HG02884 (cell line): ENCODE measurements at regions not wholly inside any gene's neighbourhood (a gene's known extent, or its start where the extent isn't known, plus 50 kb on each side); places are given as distances from the start of the nearest gene placed in this dataset.
"Not testable (repeated sequence)": the region's sequence is repeated elsewhere in the genome, so short reads cannot be mapped to it uniquely, and the experiment has no call there.

Experiments
- ATAC-seq: cut with Tn5 transposase; IDR thresholded peaks from one replicate; pipeline ENCODE4 v1.9.1; 2021; ENCODE audit warnings: mild to moderate bottlenecking, moderate library complexity; ENCODE audit not compliant: unreplicated experiment

DNA sequence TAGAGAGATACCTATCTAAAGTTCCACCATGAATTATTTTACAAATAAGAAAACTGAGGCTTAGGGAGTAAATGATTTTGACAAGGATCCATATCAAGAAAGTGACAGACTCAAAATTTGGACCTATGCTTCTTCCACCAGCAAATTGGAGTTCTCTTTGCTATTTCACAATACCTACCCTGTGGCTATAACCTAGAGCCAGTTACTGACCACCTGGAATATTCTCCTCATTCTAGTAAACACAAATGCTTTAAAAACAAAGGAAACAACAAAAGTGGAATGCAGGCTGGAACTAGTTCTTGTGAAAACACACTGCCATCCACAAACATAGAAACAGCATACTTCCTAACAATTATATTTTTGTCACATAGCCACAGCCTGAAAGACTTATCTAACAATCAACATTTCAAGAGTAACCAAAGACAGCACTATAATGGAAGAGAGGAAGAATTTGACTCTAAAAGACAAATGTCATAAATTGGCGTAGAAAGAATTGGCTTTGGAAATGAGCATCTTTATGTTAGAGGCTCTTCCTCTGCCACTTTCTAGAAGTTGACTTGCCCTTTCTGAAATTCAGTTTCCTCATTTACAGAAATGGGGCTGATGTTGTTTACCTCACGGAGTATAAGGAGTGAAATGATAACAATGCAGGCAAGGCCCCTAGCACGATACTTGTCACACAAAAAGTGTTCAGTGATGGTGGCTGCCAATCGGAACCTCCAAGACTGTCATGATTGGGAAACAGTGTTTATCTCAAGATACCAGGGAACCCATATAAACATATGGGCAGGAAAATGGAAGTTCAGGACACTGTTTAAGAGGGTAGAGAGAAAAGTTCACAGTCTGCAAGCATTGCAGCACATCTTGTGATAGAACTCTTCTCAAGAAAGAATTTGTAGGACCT is 138.6 kb upstream of the LGR5 start:
- no peak for ATAC-seq

DNA sequence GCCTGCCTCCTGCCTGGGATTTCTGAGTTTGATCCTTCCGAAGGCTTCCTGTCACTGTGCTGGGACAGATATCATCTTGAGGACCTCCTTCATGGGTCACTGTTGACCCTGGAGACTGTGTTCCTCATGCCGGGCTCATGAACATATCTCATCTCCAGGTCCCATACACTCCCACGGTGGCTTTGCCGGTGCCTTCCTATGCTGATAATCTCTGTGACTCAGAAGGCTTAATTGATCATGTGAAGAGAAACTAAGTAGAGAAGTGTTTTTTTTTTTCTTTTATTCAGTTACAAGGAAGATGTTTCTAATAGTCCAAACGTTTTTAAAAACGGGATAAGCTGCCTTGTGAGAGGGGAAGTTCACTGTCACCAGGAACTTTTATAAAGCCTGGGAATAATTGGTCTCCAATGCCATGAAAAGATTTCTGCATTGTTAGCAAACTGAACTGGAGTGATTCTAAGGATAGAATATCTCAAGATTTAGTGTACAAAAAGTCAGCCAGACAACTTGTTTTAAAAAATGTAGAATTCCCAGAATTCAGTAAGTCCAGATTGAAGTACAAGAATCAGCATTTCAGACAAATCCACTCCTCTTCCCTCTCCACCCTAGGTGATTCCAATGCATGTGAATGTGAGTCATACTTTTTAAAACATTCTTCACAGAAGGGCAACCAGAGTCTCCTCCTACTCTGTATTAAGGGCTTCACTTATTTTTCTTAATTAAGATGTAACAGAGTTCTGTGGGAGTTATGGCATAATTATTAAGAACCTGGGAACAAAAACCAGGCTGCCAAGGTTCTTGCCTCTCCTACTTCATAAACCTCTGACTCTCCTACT is 139.8 kb upstream of the LGR5 start:
- no peak for ATAC-seq

DNA sequence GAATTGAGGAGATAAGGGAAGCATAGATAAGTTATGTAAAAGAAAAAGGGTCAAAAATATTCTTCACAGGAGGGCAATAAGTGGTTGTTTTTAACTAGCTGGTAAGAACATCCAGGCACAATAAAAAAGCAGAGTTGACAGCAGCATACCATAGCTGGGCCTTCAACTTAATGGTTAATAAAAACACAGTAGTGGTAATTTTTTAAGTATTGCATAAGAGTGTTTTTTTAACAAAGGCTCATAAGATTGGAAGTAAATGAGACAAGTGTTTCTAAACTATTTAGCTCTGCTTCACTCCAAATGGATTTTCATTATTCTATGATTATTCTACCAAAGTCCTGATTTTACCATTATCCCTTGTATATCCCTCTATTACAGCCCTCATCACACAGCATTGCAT is 140.1 kb upstream of the TSPAN8 start:
- ATAC-seq = no peak

DNA sequence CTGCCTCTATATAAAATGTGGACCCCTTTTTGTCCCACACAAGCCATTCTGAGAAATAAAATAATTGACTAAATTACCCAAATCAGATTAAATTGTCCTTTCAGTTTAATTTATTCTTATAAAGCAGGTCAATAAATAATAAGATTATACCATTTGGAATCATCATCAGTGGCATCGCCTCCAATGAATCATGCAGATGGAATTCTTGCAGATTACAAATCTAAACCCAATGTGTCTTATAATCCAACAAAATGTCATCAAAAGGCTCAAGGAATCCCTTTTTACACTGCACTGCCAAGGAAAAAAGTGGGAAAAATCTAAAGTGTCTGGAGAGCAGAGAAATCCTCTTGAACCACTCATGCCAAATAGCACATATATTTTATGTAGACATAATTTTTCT is 138.2 kb upstream of the TSPAN8 start:
- ATAC-seq = no peak

DNA sequence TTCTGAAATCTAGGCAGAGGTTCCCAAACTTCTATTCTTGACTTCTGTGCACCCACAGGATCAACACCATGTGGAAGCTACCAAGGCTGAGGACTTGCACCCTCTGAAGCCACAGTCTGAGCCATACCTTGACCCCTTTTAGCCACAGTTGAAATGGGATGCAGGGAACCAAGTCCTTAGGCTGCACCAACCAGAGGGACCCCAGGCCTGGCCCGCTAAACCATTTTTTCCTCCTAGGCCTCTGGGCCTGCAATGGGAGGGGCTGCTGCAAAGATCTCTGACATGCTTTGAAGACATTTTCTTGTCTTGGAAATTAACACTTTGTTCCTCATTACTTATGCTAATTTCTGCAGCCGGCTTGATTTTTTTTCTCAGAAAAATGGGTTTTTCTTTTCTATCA is 133.9 kb upstream of the TSPAN8 start:
- ATAC-seq = no peak

DNA sequence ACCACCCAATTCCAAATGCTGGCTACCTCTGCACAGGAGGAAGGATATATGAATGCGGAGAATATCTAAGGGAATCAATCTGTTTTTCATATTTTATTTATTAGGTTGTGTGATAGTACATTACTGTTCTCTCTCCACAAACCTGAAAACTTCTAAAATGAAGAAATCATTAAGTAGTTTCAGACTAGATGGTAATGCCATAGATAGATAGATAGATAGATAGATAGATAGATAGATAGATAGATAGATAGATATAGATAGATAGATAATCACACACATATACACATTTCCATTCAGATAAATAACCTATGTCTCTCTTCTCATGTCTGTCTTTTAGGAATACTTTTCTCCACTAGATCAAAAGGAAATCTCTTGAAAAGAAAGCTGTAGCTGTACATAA is 126.1 kb upstream of the TSPAN8 start:
- no peak for ATAC-seq

DNA sequence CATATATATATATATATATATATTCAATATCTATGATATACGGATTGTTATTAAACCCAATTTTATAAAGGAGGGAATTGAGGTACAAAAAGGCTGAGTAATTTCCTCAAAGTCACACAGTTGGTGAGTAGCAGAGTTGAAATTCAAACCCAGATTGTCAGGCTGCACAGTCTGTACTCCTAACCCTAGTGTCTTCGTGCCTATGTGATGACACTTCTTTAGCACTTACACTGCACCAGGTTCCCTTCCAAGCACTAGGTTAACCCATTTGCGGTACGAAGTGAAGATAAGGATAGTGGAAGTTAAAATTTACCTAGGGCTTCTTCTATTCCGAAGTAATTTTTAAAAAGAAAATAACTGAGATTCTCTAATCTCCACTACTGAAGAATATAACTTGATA is 125.1 kb upstream of the TSPAN8 start:
- ATAC-seq = no peak

DNA sequence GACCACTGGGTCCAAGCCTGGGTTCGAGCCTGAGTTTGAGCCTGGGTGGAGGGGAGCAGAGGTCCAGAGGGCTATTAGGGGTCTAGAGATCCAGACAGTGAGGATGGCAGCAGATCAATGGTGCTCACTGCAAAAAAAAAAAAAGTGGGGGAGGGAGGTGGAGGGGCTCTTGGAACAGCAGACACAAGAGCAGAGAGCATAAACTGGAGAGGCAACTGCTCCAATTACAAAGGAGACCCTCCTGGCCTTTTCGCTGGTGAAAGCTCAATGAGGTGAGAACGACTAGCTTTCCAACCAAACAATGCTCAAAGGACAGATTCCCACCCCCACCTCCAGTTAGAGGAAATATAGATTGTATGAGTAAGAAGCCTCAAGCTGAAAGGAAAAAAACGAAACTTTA is 124.2 kb upstream of the TSPAN8 start:
- no peak for ATAC-seq

DNA sequence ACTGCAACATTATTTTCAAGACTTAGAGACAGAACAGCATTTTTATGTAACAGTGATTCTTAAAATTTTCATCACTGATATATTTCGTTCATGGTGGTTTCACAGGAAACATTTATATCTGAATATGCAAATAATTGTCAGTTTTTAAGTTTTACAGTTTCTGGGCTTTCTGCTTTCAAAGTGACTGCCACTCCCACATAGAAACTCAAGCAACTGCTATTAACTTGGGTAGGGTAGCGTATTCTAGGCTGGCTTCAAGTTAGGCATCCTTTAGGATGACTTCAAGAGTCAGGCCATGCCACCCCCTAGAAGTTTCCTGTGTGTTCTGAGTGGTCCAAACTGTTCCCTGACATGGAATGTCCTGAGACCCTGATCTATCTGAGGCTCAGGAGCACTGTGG is 123.6 kb upstream of the TSPAN8 start:
- ATAC-seq = no peak

DNA sequence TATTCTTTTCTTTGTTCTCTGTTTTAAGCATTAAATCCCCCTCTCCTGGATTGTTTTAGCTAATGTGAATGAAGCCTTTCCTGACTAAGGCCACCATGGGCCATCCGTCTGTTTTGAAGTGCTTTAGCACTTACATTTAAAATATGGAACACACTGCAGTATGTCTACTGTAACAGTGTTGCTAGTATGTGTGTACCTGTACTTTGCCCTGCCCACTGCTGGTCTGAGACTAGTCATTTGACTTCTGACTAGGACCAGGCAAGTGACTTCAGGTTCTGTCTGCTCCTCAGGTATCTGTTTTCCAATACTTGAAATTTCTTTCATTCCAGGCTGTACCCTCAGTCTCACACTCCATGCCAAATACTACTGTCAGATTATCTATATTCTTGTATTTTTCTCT is 120.1 kb upstream of the TSPAN8 start:
- ATAC-seq = no peak

DNA sequence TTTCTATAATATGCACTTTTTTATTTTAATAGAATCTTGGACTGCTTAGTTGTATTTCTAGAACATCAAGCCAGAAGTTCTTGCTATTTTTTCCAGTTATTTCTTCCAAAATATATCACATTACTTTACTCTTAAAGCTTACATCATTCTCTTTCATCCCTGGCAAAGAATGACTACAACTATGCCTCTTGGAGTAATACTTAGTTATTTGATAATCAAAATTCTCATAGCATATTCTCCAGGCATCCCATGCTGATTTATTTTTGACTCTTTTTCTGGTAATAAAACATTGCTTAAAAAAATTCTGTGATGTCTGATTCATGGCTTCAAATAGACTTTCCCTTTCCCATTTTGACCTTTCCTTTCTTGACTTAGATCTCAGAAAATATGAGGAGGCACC is 118.7 kb upstream of the TSPAN8 start:
- no peak for ATAC-seq

DNA sequence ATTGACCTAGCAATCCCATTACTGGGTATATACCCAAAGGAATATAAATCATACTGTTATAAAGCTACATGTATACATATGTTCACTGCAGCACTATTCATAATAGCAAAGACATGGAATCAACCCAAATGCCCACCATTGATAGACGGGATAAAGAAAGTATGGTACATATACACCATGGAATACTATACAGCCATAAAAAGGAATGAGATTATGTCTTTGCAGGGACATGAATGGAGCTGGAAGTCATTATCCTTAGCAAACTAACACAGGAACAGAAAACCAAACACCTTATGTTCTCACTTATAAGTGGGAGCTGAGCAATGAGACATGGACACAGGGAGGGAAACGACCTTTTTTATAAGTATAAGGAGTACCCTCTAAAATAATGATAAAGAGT is 113.0 kb upstream of the TSPAN8 start:
- not testable (repeated sequence) for ATAC-seq

DNA sequence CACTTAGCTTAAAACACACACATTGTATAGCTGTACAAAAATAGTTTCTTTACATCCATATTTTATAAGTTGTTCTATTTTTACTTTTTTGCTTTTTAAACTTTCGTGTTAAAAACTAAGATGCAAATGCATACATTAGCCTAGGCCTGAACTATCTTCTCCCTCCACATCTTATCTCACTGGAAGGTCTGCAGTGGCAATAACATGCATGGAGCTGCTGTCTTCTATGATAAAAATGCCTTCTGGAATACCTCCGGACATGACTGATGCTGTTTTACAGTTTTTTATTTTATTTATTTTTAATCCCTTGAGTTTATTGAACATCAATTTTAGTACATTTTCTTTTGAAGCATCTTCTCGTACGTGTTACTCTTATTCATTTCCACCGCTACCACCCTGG is 112.3 kb upstream of the TSPAN8 start:
- no peak for ATAC-seq

DNA sequence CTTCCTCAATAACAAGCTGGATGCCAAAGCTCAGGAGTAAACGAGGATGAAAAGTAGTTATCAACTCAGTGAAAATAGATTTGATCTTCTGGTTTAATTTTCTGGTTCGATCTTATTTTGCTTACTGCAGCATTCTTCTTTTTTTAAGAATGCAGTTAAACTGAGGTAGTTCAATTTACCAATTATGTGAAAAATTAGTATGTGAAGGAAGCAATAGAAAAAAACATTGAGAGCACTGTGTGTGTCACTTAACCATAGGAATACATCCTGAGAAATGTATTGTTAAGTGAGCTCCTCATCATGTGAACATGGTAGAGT is 111.4 kb upstream of the TSPAN8 start:
- ATAC-seq = no peak

DNA sequence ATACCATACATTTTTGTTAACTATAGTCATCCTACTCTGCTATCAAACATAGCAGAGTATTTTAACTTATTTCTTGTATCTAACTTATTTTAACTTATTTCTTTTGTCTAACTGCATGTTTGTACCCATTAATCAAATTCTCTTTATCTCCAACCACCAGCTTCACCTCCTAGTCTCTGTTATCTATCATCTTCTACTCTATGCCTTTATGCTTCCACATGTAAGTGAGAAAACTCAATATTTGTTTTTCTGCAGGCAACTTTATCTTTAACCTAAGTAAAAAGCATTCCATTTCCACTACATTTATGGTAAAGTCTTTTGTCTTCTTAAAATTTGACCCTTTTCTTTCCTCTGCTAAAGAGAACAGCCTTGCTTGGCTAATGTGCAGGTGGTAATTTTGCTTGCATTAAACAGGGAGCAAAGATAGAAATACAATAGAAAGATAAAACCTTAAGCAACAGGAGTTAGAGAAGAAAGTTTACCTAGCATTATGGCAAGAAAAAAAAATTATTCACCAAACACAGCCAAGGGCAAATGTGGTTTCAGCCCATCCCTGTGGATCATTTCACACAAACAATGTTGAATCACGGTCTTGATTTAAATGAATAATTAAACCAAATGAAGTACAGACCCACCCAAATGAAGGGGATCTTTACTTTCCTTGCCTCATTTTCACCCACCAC is 110.9 kb upstream of the TSPAN8 start:
- ATAC-seq = no peak

DNA sequence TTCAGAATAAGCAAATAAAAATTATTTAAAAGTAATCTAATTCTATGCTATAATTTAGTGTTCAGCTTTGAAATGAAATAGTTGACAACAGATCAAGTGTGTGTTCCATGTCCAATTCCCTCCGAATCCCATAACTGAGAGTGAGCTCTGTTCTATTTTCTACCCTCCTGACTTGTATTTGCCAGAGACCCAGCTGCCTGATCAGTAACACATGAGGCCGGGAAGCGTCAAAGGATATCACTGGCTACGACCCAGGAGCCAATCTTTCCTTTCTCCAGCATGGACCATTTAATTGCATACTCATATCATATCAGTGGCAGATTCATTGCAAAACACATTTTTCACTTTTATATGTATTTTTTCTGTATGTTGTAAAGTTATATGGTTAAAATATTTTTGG is 108.8 kb upstream of the TSPAN8 start:
- ATAC-seq = no peak

DNA sequence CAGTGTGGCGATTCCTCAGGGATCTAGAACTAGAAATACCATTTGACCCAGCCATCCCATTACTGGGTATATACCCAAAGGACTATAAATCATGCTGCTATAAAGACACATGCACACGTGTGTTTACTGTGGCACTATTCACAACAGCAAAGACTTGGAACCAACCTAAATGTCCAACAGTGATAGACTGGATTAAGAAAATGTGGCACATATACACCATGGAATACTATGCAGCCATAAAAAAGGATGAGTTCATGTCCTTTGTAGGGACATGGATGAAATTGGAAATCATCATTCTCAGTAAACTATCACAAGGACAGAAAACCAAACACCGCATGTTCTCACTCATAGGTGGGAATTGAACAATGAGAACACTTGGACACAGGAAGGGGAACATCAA is 107.9 kb upstream of the TSPAN8 start:
- ATAC-seq = not testable (repeated sequence)

DNA sequence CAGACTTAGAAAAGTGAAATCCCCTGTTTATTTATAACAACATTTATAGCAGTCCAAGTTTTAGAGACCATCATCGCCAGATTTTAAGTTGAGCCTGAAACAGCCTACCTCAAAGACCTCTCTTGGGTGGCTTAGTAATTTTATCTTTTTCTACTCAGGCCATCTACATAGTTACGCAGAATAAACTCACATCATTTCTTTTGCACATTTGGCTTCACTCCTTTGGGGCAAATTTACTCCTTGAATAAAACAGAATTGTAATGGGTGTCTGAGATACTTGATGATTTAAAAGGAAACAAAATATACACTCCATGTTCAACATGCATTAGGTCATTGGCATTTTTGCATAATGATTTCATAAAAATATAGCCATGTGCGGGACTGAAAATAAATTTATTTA is 104.7 kb upstream of the TSPAN8 start:
- ATAC-seq = no peak

DNA sequence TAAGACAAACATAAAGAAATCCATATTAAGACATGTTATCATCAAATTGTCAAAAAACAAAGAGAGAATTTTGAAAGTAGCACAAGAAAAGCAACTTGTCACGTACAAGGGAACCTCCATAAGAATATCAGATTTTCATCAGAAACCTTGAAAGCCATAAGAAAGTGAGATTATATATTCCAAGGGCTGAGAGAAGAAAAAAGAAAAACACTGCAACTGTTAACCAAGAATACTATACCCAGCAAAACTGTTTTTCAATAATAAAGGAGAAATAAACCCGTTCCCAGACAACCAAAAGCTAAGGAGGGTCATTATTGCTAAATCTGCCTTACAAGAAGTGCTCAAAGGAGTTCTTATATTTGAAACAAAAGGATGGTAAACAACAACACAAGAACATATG is 94.7 kb upstream of the TSPAN8 start:
- ATAC-seq = no peak

DNA sequence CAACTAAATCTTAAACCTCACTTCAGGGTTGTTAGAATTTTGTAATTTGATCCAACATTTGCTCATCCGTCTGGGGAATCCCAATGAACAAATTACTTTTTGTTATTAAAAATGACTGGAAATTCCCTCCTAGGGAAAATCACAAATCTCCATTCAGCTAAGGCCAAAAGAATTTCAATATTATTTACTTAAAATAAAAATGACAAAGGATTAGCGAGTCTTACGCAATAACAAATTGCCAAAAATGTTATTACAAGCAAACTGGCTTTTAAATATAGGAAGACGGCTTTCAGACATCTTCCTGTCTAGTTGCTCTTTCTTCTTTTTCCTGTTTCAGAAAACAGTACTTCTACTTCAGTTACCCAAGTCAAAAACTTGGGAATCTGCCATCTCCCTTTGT is 92.4 kb upstream of the TSPAN8 start:
- ATAC-seq = no peak

DNA sequence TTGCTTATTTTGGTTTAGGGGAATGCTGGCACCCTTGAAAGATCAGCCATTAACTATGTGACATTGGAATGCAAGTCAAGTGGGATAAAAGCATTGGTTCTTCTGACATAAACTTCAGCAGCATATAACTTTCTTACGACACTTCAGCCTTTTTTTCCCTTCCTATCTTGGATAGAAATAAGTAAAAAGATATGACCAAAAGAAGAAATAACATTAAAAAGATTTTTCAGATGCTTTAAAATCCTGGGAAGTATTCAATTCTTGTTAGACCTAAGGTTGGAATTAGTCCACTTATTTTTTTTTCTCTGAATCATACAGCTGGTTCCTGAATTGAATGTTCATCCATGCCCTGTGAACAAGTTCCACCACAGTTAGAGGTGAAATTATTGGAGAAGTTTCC is 85.6 kb upstream of the TSPAN8 start:
- ATAC-seq = no peak

DNA sequence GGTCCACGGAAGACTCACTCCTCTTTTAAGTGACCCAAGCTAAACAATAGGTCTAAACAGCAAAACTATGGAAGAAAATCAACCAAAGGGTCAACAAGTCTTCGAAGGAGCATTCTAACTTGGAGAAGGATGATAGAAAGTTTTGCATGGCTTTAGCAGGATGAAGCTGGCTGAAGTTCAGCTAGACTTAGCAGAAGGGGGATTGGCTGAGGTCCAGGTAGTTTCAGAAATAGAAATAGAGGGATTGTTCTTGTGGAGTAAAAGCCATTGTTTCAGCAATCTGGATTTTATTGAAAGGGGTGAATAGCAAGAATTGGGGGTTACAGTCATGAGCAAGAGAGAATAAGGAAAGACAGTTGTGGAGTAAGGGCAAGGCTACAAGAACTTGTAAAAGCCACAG is 84.7 kb upstream of the TSPAN8 start:
- ATAC-seq = no peak
